HepG2 (cell line): ENCODE measurements at regions not wholly inside any gene's neighbourhood (a gene's known extent, or its start where the extent isn't known, plus 50 kb on each side); places are given as distances from the start of the nearest gene placed in this dataset.

Experiments
- ATAC-seq: fragments of 200-7000 bp; cut with Tn5 transposase; 3 replicates; pipeline ENCODE4 v1.9.1; 2020; ENCODE audit warnings: mild to moderate bottlenecking, moderate library complexity
- BruUV-seq: library from RNA; stranded (reverse); fragments of 400-500 nt; replicated peaks from 2 replicates; lab custom pipeline; 2021; lab: Mats Ljungman, UMichigan
- CTCF ChIA-PET: fragments of 300-600 bp; formaldehyde crosslinking; extraction: SDS; loops from one replicate; lab custom pipeline; 2021; ENCODE audit warnings: low total read pairs, inconsistent platforms, low intra/inter-chr PET ratio; lab: Yijun Ruan, JAX
- POLR2A ChIA-PET: fragments of 350-600 bp; sonication (Branson Sonifier 250); formaldehyde crosslinking; loops from one replicate; lab custom pipeline; 2020; ENCODE audit warnings: antibody characterized with exemption, inconsistent platforms; lab: Yijun Ruan, JAX
- DNase-seq: peaks from one replicate; pipeline ENCODE4 v3.0.0-alpha.2; 2015; ENCODE audit warnings: low spot score
- FAIRE-seq: peaks from 3 replicates; lab custom pipeline; 2011; peaks lifted over from hg19 to GRCh38; lab: Jason Lieb, UNC
- H2AFZ ChIP-seq: one replicate; pipeline ENCODE4 v1.6.1; 2011; ENCODE audit warnings: low read length, inconsistent platforms
- H3K27ac ChIP-seq: fragments of 300-600 bp; 3 replicates; pipeline ENCODE4 v1.8.0; 2011; ENCODE audit warnings: mixed run types, mild to moderate bottlenecking, mixed read lengths, low read length, inconsistent platforms; ENCODE audit not compliant: insufficient read depth; ENCODE audit errors: extremely low read length
- H3K27me3 ChIP-seq, 2 experiments: fragments of 200-600 bp in 1 of 2; 2 replicates in 1 of 2; 3 replicates in 1 of 2; pipeline versions ENCODE4 v1.6.0 to v1.8.0; 2011; ENCODE audit warnings: low read length in 2 of 2, mild to moderate bottlenecking in 2 of 2, moderate library complexity in 2 of 2, inconsistent platforms in 1 of 2; ENCODE audit not compliant: insufficient read depth in 2 of 2, control insufficient read depth in 1 of 2
- H3K36me3 ChIP-seq, 2 experiments: fragments of 200-600 bp in 1 of 2; replicated peaks in 1 of 2; 2 replicates in 1 of 2; 3 replicates in 1 of 2; pipeline versions ENCODE4 v1.5.1 to v1.8.0; 2011; ENCODE audit warnings: low read length in 2 of 2, inconsistent platforms in 1 of 2; ENCODE audit not compliant: insufficient read depth in 2 of 2, control insufficient read depth in 1 of 2
- H3K4me1 ChIP-seq: 2 replicates; pipeline ENCODE4 v1.5.1; 2012; ENCODE audit warnings: low read length, inconsistent platforms; ENCODE audit not compliant: insufficient read depth
- H3K4me2 ChIP-seq: 2 replicates; pipeline ENCODE4 v1.6.0; 2011; ENCODE audit warnings: low read depth, low read length, inconsistent platforms
- H3K4me3 ChIP-seq, 3 experiments: fragments of 200-600 bp in 1 of 3; sonication (generic), shearing (Covaris generic) in 1 of 3; replicated peaks in 1 of 3; 2 replicates each; pipeline ENCODE4 v1.5.1; 2011 to 2016; ENCODE audit warnings: low read length in 3 of 3, inconsistent platforms in 2 of 3, low read depth in 2 of 3, mild to moderate bottlenecking in 2 of 3, control low read depth in 1 of 3, mixed read lengths in 1 of 3; ENCODE audit not compliant: insufficient read depth in 1 of 3
- H3K79me2 ChIP-seq: one replicate; pipeline ENCODE4 v1.6.1; 2011; ENCODE audit warnings: low read length, inconsistent platforms; ENCODE audit not compliant: insufficient read depth
- H3K9ac ChIP-seq: 2 replicates; pipeline ENCODE4 v1.6.0; 2011; ENCODE audit warnings: mild to moderate bottlenecking, low read depth, low read length, inconsistent platforms; ENCODE audit not compliant: insufficient read depth
- H3K9me3 ChIP-seq: 2 replicates; pipeline ENCODE4 v1.5.1; 2012; ENCODE audit warnings: mild to moderate bottlenecking, low read length
- H4K20me1 ChIP-seq: 2 replicates; pipeline ENCODE4 v1.6.0; 2011; ENCODE audit warnings: inconsistent platforms, mild to moderate bottlenecking, low read length, moderate library complexity; ENCODE audit not compliant: insufficient read depth
- FIP1L1 ChIP-seq: fragments of 200-400 bp; formaldehyde crosslinking; IDR thresholded peaks from 2 replicates; pipeline ENCODE4 v1.6.1; 2018; ENCODE audit warnings: low read depth, mild to moderate bottlenecking, low read length, moderate library complexity, borderline replicate concordance; ENCODE audit not compliant: insufficient read depth
- MED8 ChIP-seq: sonication (generic); formaldehyde crosslinking; IDR thresholded peaks from 2 replicates; pipeline ENCODE4 v1.8.1; 2023; ENCODE audit warnings: mild to moderate bottlenecking, missing genetic modification reagents; ENCODE audit not compliant: insufficient replicate concordance
- TBP ChIP-seq: sonication (generic); formaldehyde crosslinking; IDR thresholded peaks from 2 replicates; pipeline ENCODE4 v1.5.0; 2020; ENCODE audit warnings: missing genetic modification reagents
- TCF7L2 ChIP-seq: IDR thresholded peaks from 2 replicates; pipeline ENCODE4 v1.6.1; 2011; ENCODE audit warnings: mild to moderate bottlenecking, low read depth, low read length, moderate library complexity
- ZBTB20 ChIP-seq: sonication (generic); formaldehyde crosslinking; IDR thresholded peaks from 2 replicates; pipeline ENCODE4 v1.8.1; 2023; ENCODE audit warnings: missing genetic modification reagents, low read depth, mild to moderate bottlenecking, borderline replicate concordance
- ZKSCAN1 ChIP-seq: fragments of 150-350 bp; IDR thresholded peaks from 2 replicates; pipeline ENCODE4 v1.6.1; 2014; ENCODE audit warnings: low read length
- ZNF260 ChIP-seq: sonication (generic); formaldehyde crosslinking; IDR thresholded peaks from 2 replicates; pipeline ENCODE4 v1.4.0; 2020; ENCODE audit warnings: missing genetic modification reagents, low read depth, mild to moderate bottlenecking, borderline replicate concordance
- ZNF562 ChIP-seq: sonication (generic); formaldehyde crosslinking; IDR thresholded peaks from 2 replicates; pipeline ENCODE4 v1.8.0; 2022; ENCODE audit warnings: missing genetic modification reagents, borderline replicate concordance
- ZNF737 ChIP-seq: sonication (generic); formaldehyde crosslinking; IDR thresholded peaks from 2 replicates; pipeline ENCODE4 v1.5.0; 2020; ENCODE audit warnings: missing genetic modification reagents, mild to moderate bottlenecking, borderline replicate concordance
- ZNF749 ChIP-seq: sonication (generic); formaldehyde crosslinking; IDR thresholded peaks from 2 replicates; pipeline ENCODE4 v1.8.0; 2022; ENCODE audit warnings: mild to moderate bottlenecking, missing genetic modification reagents, moderate library complexity, borderline replicate concordance
- WGBS: methylation state at CpG from one replicate; pipeline ENCODE4 v1.1.6; 2017; ENCODE audit warnings: low lambda C conversion rate; 5-methylcytosine and 5-hydroxymethylcytosine counted together
- in situ Hi-C: cut with HindIII; loops from 2 replicates; pipeline ENCODE4 v1.10.0; 2017; ENCODE audit warnings: low pct_unique_long_range_greater_than_20kb; ENCODE audit not compliant: extremely low pct_ligation_motif_present
- intact Hi-C: fragments of 100-400 bp; cut with micrococcal nuclease; formaldehyde crosslinking; loops from one replicate; pipeline ENCODE4 v1.10.0; 2022; ENCODE audit not compliant: unreplicated experiment
- TF ChIP-seq, protein P1 (sequence below): sonication (generic); formaldehyde crosslinking; IDR thresholded peaks from 2 replicates; pipeline ENCODE4 v1.5.0; 2020; ENCODE audit warnings: mild to moderate bottlenecking, missing genetic modification reagents
- TF ChIP-seq, protein P2 (sequence below): IDR thresholded peaks from 2 replicates; pipeline ENCODE4 v1.4.0; 2020; ENCODE audit warnings: mild to moderate bottlenecking, missing genetic modification reagents
- TF ChIP-seq, protein P3 (sequence below): sonication (generic); formaldehyde crosslinking; IDR thresholded peaks from 2 replicates; pipeline ENCODE4 v1.5.0; 2020; ENCODE audit warnings: missing genetic modification reagents
- TF ChIP-seq, protein P4 (sequence below): sonication (generic); formaldehyde crosslinking; IDR thresholded peaks from 2 replicates; pipeline ENCODE4 v1.4.0; 2020; ENCODE audit warnings: missing genetic modification reagents, borderline replicate concordance

DNA sequence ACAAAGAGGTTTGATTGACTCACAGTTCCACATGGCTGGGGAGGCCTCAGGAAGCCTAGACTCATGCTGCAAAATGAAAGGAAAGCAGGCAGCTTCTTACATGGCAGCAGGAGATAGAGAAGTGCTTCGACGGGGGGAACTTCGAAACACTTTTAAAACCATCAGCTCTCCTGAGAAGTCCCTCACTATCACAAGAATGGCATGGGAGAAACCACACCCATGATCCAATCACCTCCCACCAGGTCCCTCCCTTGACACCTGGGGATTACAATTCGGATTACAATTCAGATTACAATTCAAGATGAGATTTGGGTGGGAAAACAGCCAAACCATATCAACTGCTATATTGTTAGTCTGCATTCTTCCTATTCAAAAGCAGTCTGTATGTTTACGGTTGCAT, 322.3 kb upstream of the ISL1 start:
- no peaks in the 10 kb centered on the region for H3K79me2 ChIP-seq
- no TSS peak for BruUV-seq
- ChIA-PET POLR2A (no interaction called here), CTCF (no interaction called here)
- no peak overlapping the region for H3K9ac ChIP-seq
- FAIRE-seq (no peak), ATAC-seq (no peak), DNase-seq (no peak)
- H3K4me1 ChIP-seq: no peaks in the 10 kb centered on the region
- 19% methylated on average over 5 of the region's 5 CpGs for WGBS
- H3K36me3 ChIP-seq: no peaks in the 10 kb centered on the region
- H3K9me3 ChIP-seq: peaks cover 37% of the 10 kb centered on the region
- intact Hi-C loops (no loop called here), in situ Hi-C loops (no loop called here)
- H3K27me3 ChIP-seq: no peaks in the 10 kb centered on the region
- H3K4me2 ChIP-seq: no peak overlapping the region
- no peak overlapping the region for H3K27ac ChIP-seq
- no peak overlapping the region for H3K4me3 ChIP-seq
- no peak overlapping the region for H2AFZ ChIP-seq
- H4K20me1 ChIP-seq: no peaks in the 10 kb centered on the region
- TF ChIP-seq ZNF562 (CRISPR knock-in tag): no peak
- no peak for TF ChIP-seq FIP1L1
- no peak for TF ChIP-seq TCF7L2
- no peak for TF ChIP-seq ZNF737 (CRISPR knock-in tag)
- TF ChIP-seq, protein P1, sequence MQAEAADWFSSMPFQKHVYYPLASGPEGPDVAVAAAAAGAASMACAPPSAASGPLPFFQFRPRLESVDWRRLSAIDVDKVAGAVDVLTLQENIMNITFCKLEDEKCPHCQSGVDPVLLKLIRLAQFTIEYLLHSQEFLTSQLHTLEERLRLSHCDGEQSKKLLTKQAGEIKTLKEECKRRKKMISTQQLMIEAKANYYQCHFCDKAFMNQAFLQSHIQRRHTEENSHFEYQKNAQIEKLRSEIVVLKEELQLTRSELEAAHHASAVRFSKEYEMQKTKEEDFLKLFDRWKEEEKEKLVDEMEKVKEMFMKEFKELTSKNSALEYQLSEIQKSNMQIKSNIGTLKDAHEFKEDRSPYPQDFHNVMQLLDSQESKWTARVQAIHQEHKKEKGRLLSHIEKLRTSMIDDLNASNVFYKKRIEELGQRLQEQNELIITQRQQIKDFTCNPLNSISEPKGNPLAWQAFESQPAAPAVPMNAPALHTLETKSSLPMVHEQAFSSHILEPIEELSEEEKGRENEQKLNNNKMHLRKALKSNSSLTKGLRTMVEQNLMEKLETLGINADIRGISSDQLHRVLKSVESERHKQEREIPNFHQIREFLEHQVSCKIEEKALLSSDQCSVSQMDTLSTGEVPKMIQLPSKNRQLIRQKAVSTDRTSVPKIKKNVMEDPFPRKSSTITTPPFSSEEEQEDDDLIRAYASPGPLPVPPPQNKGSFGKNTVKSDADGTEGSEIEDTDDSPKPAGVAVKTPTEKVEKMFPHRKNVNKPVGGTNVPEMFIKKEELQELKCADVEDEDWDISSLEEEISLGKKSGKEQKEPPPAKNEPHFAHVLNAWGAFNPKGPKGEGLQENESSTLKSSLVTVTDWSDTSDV (CRISPR knock-in tag): no peak
- TF ChIP-seq ZBTB20: no peak
- TF ChIP-seq TBP (CRISPR knock-in tag): no peak
- TF ChIP-seq, protein P2, sequence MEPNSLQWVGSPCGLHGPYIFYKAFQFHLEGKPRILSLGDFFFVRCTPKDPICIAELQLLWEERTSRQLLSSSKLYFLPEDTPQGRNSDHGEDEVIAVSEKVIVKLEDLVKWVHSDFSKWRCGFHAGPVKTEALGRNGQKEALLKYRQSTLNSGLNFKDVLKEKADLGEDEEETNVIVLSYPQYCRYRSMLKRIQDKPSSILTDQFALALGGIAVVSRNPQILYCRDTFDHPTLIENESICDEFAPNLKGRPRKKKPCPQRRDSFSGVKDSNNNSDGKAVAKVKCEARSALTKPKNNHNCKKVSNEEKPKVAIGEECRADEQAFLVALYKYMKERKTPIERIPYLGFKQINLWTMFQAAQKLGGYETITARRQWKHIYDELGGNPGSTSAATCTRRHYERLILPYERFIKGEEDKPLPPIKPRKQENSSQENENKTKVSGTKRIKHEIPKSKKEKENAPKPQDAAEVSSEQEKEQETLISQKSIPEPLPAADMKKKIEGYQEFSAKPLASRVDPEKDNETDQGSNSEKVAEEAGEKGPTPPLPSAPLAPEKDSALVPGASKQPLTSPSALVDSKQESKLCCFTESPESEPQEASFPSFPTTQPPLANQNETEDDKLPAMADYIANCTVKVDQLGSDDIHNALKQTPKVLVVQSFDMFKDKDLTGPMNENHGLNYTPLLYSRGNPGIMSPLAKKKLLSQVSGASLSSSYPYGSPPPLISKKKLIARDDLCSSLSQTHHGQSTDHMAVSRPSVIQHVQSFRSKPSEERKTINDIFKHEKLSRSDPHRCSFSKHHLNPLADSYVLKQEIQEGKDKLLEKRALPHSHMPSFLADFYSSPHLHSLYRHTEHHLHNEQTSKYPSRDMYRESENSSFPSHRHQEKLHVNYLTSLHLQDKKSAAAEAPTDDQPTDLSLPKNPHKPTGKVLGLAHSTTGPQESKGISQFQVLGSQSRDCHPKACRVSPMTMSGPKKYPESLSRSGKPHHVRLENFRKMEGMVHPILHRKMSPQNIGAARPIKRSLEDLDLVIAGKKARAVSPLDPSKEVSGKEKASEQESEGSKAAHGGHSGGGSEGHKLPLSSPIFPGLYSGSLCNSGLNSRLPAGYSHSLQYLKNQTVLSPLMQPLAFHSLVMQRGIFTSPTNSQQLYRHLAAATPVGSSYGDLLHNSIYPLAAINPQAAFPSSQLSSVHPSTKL: no peak
- TF ChIP-seq, protein P3, sequence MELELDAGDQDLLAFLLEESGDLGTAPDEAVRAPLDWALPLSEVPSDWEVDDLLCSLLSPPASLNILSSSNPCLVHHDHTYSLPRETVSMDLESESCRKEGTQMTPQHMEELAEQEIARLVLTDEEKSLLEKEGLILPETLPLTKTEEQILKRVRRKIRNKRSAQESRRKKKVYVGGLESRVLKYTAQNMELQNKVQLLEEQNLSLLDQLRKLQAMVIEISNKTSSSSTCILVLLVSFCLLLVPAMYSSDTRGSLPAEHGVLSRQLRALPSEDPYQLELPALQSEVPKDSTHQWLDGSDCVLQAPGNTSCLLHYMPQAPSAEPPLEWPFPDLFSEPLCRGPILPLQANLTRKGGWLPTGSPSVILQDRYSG: no peak
- no peak for TF ChIP-seq MED8 (CRISPR knock-in tag)
- no peak for TF ChIP-seq ZNF260 (CRISPR knock-in tag)
- no peak for TF ChIP-seq ZKSCAN1
- TF ChIP-seq ZNF749 (CRISPR knock-in tag): no peak
- TF ChIP-seq, protein P4, sequence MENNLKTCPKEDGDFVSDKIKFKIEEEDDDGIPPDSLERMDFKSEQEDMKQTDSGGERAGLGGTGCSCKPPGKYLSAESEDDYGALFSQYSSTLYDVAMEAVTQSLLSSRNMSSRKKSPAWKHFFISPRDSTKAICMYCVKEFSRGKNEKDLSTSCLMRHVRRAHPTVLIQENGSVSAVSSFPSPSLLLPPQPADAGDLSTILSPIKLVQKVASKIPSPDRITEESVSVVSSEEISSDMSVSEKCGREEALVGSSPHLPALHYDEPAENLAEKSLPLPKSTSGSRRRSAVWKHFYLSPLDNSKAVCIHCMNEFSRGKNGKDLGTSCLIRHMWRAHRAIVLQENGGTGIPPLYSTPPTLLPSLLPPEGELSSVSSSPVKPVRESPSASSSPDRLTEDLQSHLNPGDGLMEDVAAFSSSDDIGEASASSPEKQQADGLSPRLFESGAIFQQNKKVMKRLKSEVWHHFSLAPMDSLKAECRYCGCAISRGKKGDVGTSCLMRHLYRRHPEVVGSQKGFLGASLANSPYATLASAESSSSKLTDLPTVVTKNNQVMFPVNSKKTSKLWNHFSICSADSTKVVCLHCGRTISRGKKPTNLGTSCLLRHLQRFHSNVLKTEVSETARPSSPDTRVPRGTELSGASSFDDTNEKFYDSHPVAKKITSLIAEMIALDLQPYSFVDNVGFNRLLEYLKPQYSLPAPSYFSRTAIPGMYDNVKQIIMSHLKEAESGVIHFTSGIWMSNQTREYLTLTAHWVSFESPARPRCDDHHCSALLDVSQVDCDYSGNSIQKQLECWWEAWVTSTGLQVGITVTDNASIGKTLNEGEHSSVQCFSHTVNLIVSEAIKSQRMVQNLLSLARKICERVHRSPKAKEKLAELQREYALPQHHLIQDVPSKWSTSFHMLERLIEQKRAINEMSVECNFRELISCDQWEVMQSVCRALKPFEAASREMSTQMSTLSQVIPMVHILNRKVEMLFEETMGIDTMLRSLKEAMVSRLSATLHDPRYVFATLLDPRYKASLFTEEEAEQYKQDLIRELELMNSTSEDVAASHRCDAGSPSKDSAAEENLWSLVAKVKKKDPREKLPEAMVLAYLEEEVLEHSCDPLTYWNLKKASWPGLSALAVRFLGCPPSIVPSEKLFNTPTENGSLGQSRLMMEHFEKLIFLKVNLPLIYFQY: no peak
